Stimulated activated CD4-positive, alpha-beta T cell treated with anti-CD3 and anti-CD28 coated beads, Interleukin-2, amount 100 ng/mL, for 4 hours (primary cell): ENCODE measurements at regions not wholly inside any gene's neighbourhood (a gene's known extent, or its start where the extent isn't known, plus 50 kb on each side); places are given as distances from the start of the nearest gene placed in this dataset.
"Not testable (repeated sequence)": the region's sequence is repeated elsewhere in the genome, so short reads cannot be mapped to it uniquely, and the experiment has no call there.

Experiments used
- DNase-seq: peaks from one replicate; pipeline ENCODE4 v3.0.0-alpha.2; 2020; ENCODE audit warnings: low read depth

DNA sequence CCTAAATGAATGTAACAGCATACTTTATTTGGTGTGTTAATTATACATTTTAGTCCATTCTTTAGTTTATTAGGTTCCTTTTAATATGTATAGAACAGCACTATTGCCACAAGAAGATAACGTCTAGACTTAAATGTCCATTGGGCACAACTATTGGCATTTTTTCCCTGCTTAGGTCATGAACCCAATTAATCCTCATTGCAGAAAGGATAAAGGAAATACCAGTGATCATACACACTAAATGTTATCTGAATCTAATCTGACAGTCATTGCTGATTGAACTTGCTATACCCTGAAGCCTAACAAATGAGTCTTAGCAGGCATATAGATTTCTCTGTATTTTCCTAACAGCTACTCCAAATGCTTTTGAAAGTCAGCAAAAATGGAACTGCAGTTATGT, 2250.0 kb upstream of the AGA start:
- DNase-seq = no peak

DNA sequence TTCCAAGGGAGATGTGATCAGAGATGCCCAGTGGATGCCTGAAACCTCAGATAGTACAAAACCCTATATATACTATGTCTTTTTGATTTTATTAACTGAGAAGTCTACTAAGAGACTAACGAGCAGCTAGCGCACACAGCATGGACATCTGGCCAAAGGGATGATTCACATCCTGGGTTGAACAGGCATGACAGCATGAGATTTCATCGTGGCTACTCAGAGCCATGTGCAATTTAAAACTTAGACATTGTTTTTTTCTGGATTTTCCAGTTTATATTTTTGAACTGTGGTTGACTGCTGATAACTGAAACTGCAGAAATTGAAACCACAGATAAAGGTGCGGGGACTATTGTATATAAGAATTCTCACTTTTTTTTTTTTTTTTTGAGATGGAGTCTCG, 2252.9 kb upstream of the AGA start:
- DNase-seq = no peak

DNA sequence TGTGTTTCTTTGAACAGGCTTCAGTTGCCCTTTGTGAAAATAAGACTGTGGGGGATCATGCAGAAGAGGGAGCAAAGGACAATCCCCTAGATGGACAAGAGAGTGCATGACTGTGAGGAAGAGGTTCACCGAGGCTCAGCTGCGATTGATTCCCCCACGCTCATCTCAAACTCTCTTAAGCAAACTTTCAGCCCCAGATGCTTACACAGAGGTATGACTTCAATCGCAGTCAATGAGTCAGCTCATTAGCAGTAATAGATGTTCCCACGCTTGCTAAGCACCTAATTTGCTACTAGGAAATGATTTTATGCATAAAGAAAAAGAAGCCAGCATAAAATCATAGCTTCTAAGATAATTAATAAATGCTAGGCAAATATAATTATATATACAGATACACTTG, 2256.1 kb upstream of the AGA start:
- DNase-seq = no peak

DNA sequence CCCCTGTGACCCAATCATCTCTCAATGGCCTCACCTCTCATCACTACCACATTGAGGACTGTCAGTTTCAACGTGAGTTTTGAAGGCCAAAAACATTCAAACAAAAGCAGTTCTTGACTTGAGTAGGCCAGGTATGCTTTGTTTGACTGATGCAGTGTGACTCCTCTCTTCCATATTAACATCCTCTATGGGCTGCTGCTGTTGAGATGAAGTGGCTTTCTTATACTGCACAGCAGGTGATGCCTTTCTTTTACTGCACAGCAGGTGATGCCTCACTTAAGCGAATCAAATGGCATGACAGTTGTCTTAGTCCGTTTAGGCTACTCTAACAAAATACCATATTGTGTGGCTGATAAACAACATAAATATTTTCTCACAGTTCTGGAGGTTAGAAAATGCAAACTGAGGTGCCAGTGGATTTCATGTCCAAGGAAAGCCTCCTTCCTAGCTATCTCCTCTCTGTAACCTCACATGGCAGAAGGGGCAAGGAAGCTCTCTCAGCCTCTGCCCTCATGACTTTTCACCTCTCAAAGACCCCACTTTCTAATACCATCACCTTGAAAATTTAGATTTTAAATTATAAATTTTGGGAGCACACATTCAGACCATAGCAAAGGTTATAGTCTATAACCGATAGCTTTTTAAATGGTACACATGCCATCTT, 2267.9 kb upstream of the AGA start:
- no peak for DNase-seq

DNA sequence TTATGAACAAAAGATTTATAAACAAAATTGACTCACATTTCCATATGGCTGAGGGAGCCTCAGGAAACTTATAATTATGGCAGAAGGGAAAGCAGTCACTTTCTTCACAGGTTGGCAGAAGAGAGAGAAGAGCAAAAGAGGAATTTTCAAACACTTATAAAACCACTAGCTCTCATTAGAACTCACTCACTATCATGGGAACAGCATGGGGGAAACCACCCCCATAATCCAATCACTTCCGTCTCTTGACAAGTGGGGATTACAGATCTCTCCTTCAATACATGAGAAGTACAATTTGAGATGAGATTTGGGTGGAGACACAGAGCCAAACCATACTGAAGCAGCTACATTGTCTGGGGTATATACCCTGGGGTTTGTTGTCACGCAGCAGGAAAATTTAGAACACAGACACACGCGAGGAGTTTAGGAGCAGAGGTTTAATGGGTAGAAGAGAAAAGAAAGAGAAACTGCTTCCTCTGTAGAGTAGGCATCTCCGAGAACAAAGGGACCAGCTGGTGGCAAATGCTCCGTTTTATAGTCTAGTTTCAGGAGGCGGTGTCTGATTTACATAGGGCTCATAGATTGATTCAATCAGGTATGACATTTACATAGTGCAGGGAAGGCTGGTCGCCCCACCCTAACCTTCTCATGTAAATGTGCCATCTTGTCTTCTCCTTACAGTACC, 2277.7 kb upstream of the AGA start:
- DNase-seq = no peak

DNA sequence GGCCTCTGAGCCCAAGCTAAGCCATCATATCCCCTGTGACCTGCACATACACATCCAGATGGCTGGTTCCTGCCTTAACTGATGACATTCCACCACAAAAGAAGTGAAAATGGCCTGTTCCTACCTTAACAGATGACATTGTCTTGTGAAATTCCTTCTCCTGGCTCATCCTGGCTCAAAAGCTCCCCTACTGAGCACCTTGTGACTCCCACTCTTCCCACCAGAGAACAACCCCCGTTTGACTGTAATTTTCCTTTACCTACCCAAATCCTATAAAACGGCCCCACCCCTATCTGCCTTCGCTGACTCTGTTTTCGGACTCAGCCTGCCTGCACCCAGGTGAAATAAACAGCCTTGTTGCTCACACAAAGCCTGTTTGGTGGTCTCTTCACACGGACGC, 2284.3 kb upstream of the AGA start:
- not testable (repeated sequence) for DNase-seq

DNA sequence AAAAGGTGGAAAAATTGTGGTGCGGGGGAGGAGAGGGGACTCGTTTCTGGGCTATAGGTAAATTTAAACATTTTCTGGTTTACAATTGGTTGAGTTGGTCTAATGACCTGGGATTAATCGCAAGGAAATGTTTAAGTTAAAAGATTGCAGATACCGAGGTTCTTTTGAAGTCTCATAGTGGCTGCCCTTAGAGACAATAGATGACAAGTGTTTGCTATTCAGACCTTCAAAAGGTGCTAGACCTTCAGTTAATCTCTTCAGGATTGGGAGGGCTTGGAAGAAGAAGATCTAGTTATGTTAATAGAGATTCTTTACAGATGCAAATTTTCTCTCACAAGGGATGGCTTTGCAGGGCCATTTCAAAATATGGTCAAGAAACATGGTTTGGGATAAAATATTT, 2286.1 kb upstream of the AGA start:
- DNase-seq = no peak

DNA sequence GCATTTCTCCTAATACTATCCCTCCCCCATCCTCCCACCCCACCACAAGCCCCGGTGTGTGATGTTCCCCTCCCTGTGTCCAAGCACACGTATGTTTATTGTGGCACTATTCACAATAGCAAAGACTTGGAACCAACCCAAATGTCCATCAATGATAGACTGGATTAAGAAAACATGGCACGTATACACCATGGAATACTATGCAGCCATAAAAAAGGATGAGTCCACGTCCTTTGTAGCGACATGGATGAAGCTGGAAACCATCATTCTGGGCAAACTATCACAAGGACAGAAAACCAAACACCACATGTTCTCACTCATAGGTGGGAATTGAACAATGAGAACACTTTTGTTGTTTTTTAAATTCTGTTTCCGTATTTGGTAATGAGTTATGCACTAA, 2294.6 kb upstream of the AGA start:
- DNase-seq = not testable (repeated sequence)

DNA sequence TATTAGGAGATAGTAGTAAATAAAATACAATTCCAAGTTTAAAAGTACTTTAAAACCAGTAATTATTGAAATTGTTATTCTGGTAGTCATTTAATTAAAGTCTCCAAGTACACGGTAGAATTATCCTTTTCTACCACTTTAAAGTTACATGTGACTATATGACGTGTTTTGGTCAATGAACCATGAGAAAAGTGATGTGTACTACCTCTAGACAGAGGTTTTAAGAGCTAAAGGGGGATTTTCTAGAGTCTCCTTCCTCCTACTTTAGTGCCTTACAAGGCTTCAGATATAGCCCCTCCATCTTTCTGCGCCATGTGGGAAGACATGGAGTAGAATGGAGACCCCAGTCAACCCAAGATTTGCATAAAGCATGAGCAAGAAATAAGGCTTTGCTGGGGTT, 2296.6 kb upstream of the AGA start:
- no peak for DNase-seq

DNA sequence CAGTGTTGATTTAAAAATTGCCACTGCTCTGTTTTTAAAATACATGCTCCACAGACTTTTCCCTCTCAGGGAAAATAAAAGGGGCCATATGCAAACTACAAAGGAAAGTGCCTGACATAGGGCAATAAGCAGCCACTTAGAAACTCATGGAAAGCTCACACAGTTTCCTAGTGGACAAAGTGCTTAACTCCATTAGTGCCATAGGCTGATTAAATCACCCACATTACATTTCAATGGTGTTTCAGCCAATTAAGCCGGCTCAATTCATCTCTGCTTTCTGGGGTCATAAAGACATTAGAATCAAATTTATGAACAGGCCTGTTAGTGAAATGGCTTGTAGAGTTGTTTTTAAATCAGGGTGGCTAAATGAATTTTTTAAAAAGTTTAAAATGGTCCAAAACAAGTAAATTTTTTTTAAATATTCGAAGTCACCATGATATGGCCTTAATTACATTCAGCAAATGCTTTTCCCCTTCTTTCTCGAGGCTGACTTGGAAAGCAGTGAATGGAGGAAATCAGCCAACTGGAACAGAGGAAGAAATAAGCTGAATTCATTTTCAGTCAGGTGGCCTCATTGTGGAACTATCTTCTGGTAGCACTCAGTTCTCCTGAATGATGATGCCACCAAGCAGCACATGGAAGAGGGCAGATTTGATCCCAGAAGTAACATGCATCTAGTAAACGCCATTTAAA, 2305.1 kb upstream of the AGA start:
- no peak for DNase-seq

DNA sequence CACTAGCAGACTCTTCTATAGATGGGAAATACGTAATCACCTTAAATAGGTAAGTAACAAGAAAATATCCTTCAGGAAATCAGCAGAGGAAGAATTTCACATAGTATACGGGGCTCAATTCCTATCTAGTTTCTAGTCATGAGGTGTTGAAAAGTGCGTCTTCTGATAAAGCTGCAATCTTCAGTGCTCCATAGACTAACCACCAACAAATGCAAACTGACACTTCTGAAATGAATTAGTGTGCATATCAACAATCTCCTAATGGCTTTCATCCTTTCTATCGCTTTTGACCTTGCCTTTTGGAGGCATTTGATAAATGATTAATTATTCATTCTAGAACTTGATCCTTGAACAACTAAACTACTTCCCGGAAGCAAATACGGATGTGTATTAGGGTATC, 2306.6 kb upstream of the AGA start:
- DNase-seq = no peak

DNA sequence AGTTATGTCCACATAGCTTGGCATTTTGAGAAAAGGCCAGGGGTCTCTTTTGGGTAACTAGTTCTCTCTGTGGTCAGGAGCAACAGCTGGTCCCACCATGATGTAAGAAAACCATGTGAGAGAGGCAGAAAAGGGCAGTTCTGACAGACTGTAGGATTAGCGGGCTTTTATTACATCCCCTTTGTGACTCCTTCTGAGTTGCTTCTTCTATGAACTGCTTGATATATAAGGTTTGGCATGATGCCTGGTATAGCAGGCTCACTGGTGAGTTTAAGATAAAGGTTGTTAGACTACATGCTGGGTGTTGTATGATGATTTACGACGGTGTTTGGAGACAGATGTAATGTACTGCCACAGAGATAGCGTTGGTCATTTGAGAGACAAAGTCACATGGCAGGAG, 2308.1 kb upstream of the AGA start:
- no peak for DNase-seq

DNA sequence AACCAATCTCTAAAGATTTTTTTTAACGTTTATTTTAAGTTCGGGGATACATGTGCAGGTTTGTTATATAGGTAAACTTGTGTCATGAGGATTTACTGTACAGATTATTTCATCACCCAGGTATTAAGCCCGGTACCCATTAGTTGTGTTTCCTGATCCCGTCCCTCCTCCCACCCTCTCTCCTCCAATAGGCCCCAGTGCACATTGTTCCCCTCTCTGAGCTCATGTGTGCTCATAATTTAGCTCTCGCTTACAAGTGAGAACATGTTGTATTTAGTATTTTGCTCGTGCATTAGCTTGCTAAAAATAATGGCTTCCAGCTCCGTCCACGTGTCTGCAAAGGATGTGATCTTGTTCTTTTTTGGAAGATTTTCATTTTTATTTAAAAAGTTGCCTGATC, 2309.4 kb upstream of the AGA start:
- DNase-seq = no peak

DNA sequence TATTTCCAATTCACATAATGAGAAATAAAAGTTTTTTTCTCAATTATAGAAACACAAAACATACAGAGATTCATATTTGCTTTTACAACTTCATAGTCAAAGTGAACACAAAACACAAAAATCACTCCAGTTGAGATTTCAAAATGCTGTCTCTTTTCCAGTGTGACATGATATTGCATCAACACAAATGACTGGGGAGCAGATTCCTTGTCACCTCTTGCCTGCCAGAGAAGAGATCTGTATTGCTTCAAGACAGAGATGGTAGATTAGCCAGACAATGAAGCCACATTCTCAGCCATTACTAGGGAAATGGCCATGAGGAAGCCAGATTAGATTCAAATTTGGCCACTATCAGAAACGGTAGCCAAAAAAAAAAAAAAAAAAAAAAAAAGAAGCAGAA, 2313.1 kb upstream of the AGA start:
- DNase-seq = no peak

DNA sequence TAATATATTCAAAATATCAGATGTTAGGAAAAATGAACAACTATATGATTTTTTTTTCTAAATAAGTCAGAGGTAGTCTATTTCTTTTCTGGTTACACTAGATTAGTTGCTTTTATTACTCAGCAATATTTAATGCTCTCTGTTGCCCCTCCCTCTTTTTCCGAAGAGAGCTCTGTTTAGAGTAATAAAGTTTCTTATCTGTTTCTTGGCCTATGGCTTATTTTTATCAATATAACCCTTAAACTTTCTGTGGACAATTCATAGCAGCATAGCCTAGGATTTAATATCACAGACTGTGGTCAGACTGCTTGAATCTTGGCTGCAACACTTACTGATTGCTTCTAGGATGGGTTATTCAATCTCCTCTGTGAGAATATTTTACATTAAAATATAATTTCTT, 2315.4 kb upstream of the AGA start:
- no peak for DNase-seq

DNA sequence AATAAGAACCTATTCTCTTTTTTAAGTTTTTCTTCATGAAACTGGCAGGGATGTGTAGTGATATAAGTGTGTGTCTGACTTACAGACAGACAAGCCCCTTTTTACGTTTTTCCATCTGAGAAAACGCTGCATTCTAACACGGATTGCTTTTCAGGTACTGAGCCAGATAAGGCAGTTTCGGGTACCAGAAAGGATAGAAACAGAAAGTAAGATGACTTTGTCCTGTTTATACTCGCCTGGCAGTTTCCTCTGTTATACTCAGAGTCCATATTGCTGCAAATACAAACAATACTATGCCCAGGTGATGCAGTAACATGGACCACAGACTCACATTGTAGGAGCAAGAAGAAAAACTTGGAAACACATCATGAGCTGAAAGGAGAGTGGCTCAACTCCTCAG, 2320.6 kb upstream of the AGA start:
- no peak for DNase-seq

DNA sequence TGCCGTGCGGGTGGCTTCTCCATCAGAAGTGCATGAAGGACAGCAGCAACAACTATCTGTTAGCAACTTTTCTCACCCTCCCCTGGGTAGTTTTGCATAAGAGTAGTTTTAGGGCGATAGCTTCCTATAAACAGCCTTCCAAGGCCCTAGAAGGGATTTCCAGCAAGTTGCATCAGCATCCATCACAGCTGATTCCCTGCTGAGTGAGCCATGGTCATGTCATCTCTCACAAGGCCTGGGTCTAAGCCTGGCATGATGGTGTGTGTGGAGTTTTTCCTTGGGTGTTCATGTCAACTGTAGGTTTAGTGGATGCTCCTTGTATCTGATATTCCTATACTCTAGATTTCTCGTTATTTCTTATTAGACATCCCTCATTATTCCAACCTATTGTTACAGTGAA, 2324.7 kb upstream of the AGA start:
- no peak for DNase-seq

DNA sequence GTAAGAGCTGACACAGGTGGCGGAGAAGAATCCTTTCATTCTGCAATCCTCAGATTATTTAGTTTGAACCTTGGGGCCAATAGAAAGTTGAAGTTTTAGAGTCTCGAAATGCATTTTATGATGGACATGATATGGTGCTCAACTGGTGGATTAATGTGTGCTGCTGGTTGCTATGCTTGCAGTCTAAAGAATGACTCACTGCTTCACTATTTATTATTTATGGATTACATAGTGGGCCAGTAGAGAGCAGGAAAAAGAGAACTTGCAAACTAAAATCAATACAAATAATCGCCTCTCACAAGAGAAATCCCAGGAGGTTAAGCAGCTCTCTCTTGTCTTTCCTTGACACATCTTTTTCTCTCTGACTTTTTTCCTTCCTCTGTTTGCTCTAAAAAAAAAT, 2326.8 kb upstream of the AGA start:
- DNase-seq = no peak

DNA sequence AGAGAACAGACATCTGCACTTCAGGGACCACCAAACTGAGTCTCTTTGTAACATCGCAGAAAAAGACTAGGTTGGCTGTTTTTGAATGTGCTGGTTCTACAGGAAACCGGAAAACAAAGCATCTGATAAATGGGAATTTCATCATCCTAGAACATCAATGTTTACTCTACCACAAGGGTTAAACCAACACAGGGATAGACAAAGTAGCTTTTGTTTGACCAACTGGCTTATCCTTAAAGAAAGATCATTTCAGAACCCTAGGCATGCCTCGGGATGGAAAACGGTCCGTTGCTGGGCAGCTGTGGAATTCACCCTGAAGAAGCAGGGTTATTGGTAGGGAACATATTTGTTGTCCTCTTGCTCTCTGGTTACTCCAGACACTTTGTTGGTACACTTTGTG, 2355.5 kb upstream of the AGA start:
- no peak for DNase-seq

DNA sequence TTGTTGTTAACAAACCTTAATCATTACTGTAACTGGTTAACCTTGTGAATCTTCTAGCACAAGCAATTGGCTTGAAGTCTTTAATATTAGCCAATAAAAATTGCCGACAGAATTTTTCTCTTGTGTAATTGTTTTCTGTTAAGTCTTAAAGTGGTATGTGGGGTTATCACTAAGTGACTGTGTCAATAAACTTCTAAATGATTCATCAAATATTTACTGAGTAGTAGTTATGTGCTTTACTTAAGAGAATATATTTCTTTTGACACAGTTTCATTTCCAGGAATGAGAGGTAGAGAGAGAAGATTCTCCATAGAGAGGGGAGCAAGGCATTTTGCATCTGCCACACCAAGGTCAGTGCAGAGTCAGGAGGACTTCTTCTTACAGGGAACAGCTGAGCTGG, 2361.6 kb upstream of the AGA start:
- no peak for DNase-seq

DNA sequence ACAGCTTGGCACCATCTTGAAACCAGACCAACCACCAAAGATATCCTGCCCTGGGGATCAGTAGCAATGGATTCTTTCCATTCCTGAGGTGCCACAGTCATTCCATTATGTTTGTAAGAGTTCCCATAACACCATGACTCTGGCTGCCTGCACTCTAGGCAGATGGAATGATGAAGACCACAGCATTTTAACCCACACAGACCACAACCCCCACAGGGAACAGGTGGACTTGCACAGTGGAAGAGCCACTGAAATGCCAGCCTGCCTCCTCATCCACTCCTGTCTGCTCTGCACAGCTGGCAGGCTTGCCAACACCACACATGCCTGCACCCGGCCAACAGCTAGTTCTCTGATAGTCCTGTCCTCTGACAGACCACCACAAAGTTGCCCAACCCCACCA, 2362.2 kb upstream of the AGA start:
- no peak for DNase-seq

DNA sequence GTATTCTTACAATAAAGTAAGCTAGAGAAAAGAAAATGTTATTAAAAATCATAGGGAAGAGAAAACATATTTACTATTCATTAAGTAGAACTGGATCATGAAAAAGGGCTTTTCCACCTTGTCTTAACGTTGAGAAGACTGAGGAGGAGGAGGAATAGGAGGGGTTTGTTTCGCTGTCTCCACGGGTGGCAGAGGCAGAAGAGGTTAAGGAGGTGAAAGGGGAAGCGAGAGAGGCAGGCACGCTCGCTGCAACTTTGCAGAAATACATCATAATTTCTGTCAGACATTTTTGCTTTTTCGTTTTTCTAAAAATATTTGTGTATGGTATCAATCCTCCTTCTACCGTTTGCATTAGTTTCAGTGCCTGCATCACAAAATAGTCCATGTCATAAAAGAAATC, 2375.1 kb upstream of the AGA start:
- no peak for DNase-seq

DNA sequence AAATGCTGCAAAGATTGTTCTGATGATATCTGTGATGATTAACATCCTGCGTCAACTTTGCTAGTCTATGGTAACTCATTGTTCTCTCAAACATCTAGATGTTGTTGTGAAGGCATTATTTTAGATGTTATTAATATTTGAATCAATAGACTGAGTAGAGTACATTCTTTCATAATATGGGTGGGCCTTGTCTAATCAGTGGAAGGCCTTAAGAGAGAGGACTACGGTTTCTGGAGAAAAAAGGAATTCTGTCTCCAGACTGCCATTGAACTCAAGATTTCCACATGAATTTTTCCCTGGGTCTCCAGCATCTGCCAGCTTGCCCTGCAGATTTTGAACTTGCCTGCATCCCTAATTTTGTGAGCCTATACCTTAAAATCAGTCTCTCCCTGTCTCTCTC, 2381.1 kb upstream of the AGA start:
- no peak for DNase-seq

DNA sequence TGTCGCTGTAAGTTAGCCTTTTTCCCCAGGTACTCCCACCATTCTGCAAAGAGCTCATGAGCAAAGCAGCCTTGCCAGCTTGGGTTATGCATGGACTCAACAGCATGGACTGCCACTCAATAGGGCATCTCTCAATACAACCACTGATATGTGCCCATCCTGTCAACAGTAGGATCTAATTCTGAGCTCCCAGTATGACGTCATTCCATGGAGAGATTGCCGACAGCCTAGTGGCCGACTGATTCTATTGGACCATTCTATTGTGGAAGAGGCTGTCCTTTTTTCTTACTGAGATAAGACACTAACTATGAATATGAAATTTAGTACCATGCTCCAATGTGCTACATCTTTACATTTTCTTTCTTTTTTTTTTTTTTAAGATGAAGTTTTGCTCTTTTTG, 2389.0 kb upstream of the AGA start:
- DNase-seq = no peak
